ENCODE measurements at regions not wholly inside any gene's neighbourhood (a gene's known extent, or its start where the extent isn't known, plus 50 kb on each side); places are given as distances from the start of the nearest gene placed in this dataset.

- no peak for TF ChIP-seq ZC3H11A (IDR thresholded peaks at IDR 0.05)
- TF ChIP-seq CTCF (IDR thresholded peaks at IDR 0.05) = no peak
- TF ChIP-seq JUN (IDR thresholded peaks at IDR 0.05) = no peak
- TF ChIP-seq EP300 (IDR thresholded peaks at IDR 0.05) = no peak
- TF ChIP-seq POLR2A (IDR thresholded peaks at IDR 0.05; ENCODE audit: low read length) = no peak
- no peak for TF ChIP-seq NR3C1 (IDR thresholded peaks at IDR 0.05)
- no peak for TF ChIP-seq REST (IDR thresholded peaks at IDR 0.05)
- TF ChIP-seq MAX (IDR thresholded peaks at IDR 0.05) = no peak
- TF ChIP-seq SMC3 (IDR thresholded peaks at IDR 0.05) = no peak
- no peak for TF ChIP-seq PBX3 (IDR thresholded peaks at IDR 0.05)
- TF ChIP-seq CHD2 (IDR thresholded peaks at IDR 0.05; ENCODE audit: low read length, partially characterized antibody) = no peak
- TF ChIP-seq SREBF2 (IDR thresholded peaks at IDR 0.05) = no peak
- no peak for TF ChIP-seq BHLHE40 (IDR thresholded peaks at IDR 0.05; ENCODE audit: low read depth, low read length)
These were observed 329.3 kb upstream of the TLE4 start for GRCh38 chr9:79242489-79242888.
